ENCODE measurements at regions not wholly inside any gene's neighbourhood (a gene's known extent, or its start where the extent isn't known, plus 50 kb on each side); places are given as distances from the start of the nearest gene placed in this dataset.
"Not testable (repeated sequence)": the region's sequence is repeated elsewhere in the genome, so short reads cannot be mapped to it uniquely, and the experiment has no call there.

- TF ChIP-seq CTCF (IDR thresholded peaks at IDR 0.05): not testable (repeated sequence)
- TF ChIP-seq, protein P1, sequence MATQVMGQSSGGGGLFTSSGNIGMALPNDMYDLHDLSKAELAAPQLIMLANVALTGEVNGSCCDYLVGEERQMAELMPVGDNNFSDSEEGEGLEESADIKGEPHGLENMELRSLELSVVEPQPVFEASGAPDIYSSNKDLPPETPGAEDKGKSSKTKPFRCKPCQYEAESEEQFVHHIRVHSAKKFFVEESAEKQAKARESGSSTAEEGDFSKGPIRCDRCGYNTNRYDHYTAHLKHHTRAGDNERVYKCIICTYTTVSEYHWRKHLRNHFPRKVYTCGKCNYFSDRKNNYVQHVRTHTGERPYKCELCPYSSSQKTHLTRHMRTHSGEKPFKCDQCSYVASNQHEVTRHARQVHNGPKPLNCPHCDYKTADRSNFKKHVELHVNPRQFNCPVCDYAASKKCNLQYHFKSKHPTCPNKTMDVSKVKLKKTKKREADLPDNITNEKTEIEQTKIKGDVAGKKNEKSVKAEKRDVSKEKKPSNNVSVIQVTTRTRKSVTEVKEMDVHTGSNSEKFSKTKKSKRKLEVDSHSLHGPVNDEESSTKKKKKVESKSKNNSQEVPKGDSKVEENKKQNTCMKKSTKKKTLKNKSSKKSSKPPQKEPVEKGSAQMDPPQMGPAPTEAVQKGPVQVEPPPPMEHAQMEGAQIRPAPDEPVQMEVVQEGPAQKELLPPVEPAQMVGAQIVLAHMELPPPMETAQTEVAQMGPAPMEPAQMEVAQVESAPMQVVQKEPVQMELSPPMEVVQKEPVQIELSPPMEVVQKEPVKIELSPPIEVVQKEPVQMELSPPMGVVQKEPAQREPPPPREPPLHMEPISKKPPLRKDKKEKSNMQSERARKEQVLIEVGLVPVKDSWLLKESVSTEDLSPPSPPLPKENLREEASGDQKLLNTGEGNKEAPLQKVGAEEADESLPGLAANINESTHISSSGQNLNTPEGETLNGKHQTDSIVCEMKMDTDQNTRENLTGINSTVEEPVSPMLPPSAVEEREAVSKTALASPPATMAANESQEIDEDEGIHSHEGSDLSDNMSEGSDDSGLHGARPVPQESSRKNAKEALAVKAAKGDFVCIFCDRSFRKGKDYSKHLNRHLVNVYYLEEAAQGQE (IDR thresholded peaks at IDR 0.05; ENCODE audit: insufficient read depth in 1 of 2, low read depth in 2 of 2, low read length in 1 of 2): not testable (repeated sequence)
Measured at GRCh38 chr1:197839786-197840185, 62.6 kb upstream of the C1orf53 start.
